ENCODE measurements at regions not wholly inside any gene's neighbourhood (a gene's known extent, or its start where the extent isn't known, plus 50 kb on each side); places are given as distances from the start of the nearest gene placed in this dataset.

GRCh38 chr11:79663017-79663416 is 222.2 kb upstream of the TENM4 start:
- TF ChIP-seq FOXM1 (IDR thresholded peaks at IDR 0.05; ENCODE audit: borderline replicate concordance, low read depth) (no peak), USF1 (IDR thresholded peaks at IDR 0.05) (no peak), TEAD4 (IDR thresholded peaks at IDR 0.05) (no peak), EGR1 (IDR thresholded peaks at IDR 0.05) (no peak), MAX (IDR thresholded peaks at IDR 0.05) (no peak), ZBTB7A (IDR thresholded peaks at IDR 0.05; ENCODE audit: low read depth) (no peak)

GRCh38 chr11:79661373-79661772 is 220.5 kb upstream of the TENM4 start:
- no peak for TF ChIP-seq TCF12 (IDR thresholded peaks at IDR 0.05; ENCODE audit: low read depth)
- TF ChIP-seq YY1 (IDR thresholded peaks at IDR 0.05; ENCODE audit: low read depth) = no peak
- no peak for TF ChIP-seq MAX (IDR thresholded peaks at IDR 0.05)
- TF ChIP-seq EP300 (IDR thresholded peaks at IDR 0.05; ENCODE audit: borderline replicate concordance) = no peak
- TF ChIP-seq CREB1 (IDR thresholded peaks at IDR 0.05; ENCODE audit: low read depth) = no peak
- TF ChIP-seq USF1 (IDR thresholded peaks at IDR 0.05) = no peak
- no peak for TF ChIP-seq RAD21 (IDR thresholded peaks at IDR 0.05; ENCODE audit: low read depth)

DNA sequence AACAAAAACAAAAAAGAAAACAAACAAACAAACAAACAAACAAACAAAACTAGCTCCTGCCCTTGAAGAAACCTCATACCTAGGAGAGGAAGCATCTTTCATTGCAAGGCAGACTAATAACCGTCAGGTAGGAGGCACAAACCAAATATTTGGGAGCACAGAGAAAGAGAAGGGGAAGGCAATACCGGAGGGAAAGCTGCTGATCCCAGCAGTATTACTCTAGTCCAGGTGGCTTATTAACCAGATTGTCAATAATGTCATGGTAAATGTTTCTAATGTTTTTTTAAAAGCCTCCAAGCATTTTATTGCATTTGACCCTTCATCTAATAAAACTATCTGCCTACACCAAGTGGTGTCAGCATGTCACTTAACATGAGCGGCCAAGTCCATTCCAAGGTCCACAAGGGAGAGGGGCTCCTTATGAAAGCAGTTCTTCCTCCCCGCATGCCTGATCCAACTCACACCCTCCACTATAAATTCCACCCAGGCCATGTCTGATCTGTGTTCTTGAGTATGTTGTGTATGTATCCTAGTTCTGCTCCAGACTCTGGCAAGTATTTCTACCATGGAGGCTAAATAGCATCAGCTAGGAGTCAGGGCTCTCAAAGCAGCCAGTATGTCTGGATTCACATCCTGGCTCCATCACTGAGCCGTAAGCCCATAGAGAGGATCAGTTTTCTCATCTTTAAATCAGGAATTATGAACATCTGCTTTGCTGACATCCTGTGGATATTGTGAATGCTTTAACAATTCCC is 208.1 kb upstream of the TENM4 start:
- TF ChIP-seq EP300 (IDR thresholded peaks at IDR 0.05; ENCODE audit: borderline replicate concordance) = no peak
- TF ChIP-seq ZBTB7A (IDR thresholded peaks at IDR 0.05; ENCODE audit: low read depth) = no peak
- TF ChIP-seq TEAD4 (IDR thresholded peaks at IDR 0.05) = no peak
- no peak for TF ChIP-seq CREB1 (IDR thresholded peaks at IDR 0.05; ENCODE audit: low read depth)
- no peak for TF ChIP-seq FOXM1 (IDR thresholded peaks at IDR 0.05; ENCODE audit: borderline replicate concordance, low read depth)
- TF ChIP-seq TCF12 (IDR thresholded peaks at IDR 0.05; ENCODE audit: low read depth) = no peak
- no peak for TF ChIP-seq YY1 (IDR thresholded peaks at IDR 0.05; ENCODE audit: low read depth)
- no peak for TF ChIP-seq RAD21 (IDR thresholded peaks at IDR 0.05; ENCODE audit: low read depth)
- TF ChIP-seq CEBPB (IDR thresholded peaks at IDR 0.05) = no peak
- TF ChIP-seq EGR1 (IDR thresholded peaks at IDR 0.05) = no peak
- no peak for TF ChIP-seq REST (IDR thresholded peaks at IDR 0.05; ENCODE audit: low read depth)
- no peak for TF ChIP-seq TAF1 (IDR thresholded peaks at IDR 0.05; ENCODE audit: low read depth)
- no peak for TF ChIP-seq USF1 (IDR thresholded peaks at IDR 0.05)
- no peak for TF ChIP-seq MAX (IDR thresholded peaks at IDR 0.05)
- no peak for TF ChIP-seq NFIC (IDR thresholded peaks at IDR 0.05)

- no peak for TF ChIP-seq FOXM1 (IDR thresholded peaks at IDR 0.05; ENCODE audit: borderline replicate concordance, low read depth)
- TF ChIP-seq TAF1 (IDR thresholded peaks at IDR 0.05; ENCODE audit: low read depth) = no peak
- TF ChIP-seq TEAD4 (IDR thresholded peaks at IDR 0.05) = no peak
- TF ChIP-seq USF1 (IDR thresholded peaks at IDR 0.05) = no peak
- no peak for TF ChIP-seq NFIC (IDR thresholded peaks at IDR 0.05)
- TF ChIP-seq ZBTB7A (IDR thresholded peaks at IDR 0.05; ENCODE audit: low read depth) = no peak
- no peak for TF ChIP-seq YY1 (IDR thresholded peaks at IDR 0.05; ENCODE audit: low read depth)
These were observed 196.4 kb upstream of the TENM4 start for GRCh38 chr11:79637219-79637618.

DNA sequence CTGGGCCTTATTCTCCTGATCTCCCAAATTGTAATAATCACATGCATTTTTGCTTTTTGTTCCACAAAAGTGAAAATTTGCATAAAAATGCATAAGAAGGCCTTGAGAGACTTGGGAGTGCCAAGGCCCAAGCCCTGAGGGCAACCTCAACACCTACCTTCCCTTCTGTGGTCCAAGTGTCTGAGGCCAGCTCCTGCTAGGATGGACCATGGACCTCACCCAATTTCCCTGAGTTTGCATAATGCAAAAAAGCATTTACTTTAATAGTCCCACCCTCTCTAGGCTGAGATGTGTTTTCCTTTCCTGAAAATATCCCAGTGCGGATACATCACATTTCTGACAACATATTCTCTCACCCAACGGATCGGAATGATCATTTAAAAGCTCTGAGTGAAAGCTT is 194.1 kb upstream of the TENM4 start:
- TF ChIP-seq CEBPB (IDR thresholded peaks at IDR 0.05) = no peak
- TF ChIP-seq EP300 (IDR thresholded peaks at IDR 0.05; ENCODE audit: borderline replicate concordance) = no peak
- no peak for TF ChIP-seq NFIC (IDR thresholded peaks at IDR 0.05)
- no peak for TF ChIP-seq USF1 (IDR thresholded peaks at IDR 0.05)
- TF ChIP-seq TAF1 (IDR thresholded peaks at IDR 0.05; ENCODE audit: low read depth) = no peak
- TF ChIP-seq REST (IDR thresholded peaks at IDR 0.05; ENCODE audit: low read depth) = no peak
- TF ChIP-seq EGR1 (IDR thresholded peaks at IDR 0.05) = no peak
- no peak for TF ChIP-seq CREB1 (IDR thresholded peaks at IDR 0.05; ENCODE audit: low read depth)
- TF ChIP-seq MAX (IDR thresholded peaks at IDR 0.05) = no peak
- no peak for TF ChIP-seq FOXM1 (IDR thresholded peaks at IDR 0.05; ENCODE audit: borderline replicate concordance, low read depth)
- TF ChIP-seq TCF12 (IDR thresholded peaks at IDR 0.05; ENCODE audit: low read depth) = no peak
- TF ChIP-seq ZBTB7A (IDR thresholded peaks at IDR 0.05; ENCODE audit: low read depth) = no peak
- TF ChIP-seq RAD21 (IDR thresholded peaks at IDR 0.05; ENCODE audit: low read depth) = no peak
- no peak for TF ChIP-seq YY1 (IDR thresholded peaks at IDR 0.05; ENCODE audit: low read depth)
- TF ChIP-seq TEAD4 (IDR thresholded peaks at IDR 0.05) = no peak

Data from Ishikawa (cell line).